ENCODE measurements at regions not wholly inside any gene's neighbourhood (a gene's known extent, or its start where the extent isn't known, plus 50 kb on each side); places are given as distances from the start of the nearest gene placed in this dataset.
"Not testable (repeated sequence)": the region's sequence is repeated elsewhere in the genome, so short reads cannot be mapped to it uniquely, and the experiment has no call there.

DNA sequence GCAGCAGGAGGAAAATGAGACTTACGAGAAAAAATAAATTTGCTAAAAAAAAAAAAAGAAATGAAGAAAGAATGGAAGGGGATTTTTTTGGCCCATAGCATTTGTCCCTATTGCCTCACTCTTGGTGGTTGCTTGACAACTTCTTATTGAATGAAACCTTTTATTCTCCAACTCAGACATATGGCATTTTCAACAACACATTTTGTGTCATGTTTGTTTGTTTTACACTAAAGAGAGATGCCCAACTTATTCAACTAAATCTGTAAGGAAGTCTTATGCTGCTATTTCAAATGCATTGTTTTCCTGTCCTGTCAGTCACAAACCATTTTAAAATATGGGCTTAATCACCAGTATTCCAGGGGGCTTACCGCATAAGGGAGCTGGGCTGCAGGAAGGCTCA is 409.1 kb upstream of the TENM3 start:
- no peak for DNase-seq

DNA sequence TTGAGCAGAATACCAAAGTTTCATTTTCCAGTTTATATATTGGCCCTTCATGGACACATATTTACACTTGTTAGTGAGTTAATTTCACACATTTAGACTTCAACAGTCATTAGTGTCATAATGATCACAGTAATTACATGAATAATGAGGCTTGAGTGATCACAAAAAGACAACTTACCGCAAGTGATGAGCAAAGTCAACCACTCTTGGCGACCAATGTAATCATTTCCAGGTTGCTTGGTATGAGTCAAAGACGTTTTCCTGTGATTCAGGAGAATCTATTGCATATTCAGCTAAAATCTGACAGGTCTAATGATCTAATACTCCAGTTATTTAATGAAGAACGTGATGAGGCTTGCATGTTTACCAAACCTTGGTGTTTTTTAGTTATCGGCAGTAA is 407.9 kb upstream of the TENM3 start:
- no peak for DNase-seq

DNA sequence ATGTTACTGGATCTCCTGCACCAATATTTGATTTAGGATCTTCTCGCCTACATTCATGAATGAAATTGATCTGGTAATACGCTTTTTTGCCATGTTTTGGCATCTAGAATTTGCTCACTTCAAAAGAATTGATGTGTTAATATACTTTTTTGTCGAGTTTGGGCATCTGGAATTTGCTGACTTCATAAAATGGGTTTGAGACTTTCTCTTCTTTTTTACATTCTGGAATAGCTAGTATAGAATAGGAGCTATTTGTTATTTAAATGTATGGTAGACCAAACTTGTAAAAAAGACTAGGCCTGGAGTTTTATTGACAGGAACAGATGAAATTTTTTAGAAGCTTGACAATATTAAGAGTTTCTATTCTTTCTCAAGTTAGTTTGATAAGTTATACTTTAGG is 404.9 kb upstream of the TENM3 start:
- no peak for DNase-seq

DNA sequence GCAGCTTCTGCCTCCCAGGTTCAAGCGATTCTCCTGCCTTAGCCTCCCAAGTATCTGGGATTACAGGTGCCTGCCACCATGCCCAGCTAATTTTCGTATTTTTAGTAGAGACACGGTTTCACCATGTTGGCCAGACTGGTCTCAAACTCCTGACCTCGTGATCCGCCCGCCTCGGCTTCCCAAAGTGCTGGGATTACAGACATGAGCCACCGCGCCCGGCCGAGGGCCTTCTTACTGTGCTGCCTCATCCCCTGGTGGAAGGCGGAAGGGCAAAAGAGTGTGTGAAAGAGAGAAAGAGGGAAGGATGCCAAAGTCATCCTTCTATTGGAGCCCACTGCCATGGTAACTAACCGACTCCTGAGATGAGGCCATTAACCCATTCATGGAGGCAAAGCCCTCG is 399.4 kb upstream of the TENM3 start:
- not testable (repeated sequence) for DNase-seq

DNA sequence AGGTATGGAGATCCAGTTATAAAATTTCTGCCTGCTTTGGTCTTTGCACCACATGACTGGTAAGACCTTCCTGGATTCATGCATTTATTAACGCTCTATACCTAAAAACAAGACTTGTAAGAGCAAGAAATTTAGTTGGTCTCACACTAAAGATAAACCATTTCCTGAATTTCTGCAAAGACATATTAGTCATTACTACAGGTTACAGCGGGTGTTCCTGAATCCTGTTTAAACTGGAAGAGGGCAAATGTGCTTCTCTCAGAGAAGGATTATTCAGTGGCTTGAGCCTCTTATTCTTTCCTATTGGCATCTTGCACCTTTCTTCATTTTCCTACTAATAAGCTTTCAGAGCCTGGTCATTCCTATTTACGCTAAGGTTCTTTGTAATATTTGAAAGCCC is 397.6 kb upstream of the TENM3 start:
- no peak for DNase-seq

DNA sequence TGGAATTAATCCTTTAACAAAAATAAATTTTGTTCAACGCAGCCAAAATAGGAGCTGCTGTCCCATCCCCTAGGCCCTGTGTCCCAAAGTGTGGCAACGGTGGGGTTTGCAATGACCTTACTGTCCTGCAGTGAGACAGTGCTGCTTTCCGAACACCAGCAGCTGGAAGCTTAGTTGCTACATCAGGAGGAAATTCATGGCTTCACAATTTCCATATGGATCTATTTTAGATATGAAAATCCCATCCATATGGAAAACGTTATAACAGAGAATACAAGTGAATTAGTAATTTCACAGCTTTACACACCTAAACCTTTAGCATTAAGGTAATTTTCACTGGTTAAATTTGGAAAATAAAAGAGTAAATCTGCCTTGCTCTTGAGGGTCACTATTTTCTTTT is 396.3 kb upstream of the TENM3 start:
- DNase-seq, result no peak

DNA sequence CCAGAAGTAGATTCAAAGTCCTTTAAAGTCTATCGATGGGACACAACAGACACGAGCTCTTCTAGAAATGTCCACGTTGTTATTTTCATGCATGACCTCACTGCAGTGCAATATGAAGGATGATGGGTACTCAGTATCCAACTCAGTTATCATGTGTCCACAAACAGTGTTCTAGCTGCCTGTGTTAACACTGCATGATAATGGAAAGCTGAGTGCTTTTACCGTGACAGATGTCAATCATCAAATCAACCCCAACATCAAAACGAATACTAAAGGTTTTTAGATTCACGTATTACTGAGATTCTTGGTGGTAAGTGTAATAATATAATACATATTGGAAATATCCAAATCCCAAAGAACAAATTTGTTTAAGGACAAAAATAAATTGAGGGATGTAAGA is 394.8 kb upstream of the TENM3 start:
- no peak for DNase-seq

DNA sequence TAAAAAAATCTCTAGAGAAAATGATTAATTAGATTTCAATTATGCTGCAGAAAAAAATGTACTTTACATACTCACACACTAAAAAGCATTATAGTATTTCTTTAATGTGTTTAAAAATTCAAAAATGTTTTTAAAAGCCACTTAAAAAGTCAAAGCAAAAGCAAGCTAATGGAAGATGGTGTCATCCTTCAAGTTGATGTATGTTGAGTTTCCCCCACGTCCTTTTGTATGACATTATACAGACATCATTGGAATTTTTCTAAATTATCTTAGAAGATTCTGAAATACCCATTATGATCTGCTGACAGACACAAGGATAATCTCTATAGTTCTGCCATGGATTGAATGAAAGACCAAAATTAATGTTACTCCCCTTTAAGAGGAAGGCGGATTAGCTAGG is 393.7 kb upstream of the TENM3 start:
- no peak for DNase-seq

DNA sequence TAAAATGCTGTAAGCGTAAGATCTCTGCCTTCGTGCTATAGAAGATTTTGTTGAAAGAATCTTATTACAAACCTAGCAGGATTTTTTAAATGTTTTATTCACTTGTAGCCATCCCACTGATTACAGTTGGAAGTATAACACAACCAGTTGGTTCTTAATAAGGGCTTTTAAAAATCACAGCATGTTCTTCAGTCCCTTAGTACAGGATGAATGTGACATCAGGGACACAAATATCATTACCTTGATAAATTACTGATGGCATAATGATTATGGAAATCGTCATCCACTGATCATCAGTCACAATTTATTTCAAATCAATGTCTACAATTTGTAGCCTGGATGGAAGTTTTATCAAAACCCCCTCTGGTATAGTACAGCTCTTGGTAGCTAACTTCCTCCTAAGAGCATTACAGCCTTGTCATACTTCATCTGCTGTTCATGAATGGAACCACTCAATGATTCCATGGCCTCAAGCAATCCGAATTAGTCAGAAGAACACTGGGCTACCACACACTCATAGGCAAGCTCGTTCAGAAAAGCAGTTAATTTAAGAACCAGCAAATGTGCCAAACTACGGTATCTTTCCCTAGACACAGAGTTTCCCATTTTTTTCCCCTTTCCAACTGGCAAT is 389.2 kb upstream of the TENM3 start:
- no peak for DNase-seq

DNA sequence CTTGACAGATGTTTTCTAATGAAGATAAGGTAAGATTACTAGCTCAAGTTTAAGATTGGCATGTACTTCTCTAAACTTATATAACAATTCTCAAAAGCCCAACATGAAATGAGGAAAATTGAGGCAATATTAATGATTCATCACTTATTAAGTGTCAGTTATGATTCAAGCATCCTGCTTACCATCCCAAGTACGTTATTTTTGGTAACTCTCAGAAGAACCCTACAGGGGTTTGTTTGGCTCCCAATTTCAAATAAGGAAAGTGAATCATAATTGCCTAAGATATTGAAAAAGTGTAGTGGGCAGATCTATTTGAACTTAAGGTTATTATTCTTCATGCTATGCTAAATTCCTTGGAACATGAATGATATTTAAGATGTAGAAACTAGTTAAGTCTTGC is 387.9 kb upstream of the TENM3 start:
- DNase-seq, result no peak

DNA sequence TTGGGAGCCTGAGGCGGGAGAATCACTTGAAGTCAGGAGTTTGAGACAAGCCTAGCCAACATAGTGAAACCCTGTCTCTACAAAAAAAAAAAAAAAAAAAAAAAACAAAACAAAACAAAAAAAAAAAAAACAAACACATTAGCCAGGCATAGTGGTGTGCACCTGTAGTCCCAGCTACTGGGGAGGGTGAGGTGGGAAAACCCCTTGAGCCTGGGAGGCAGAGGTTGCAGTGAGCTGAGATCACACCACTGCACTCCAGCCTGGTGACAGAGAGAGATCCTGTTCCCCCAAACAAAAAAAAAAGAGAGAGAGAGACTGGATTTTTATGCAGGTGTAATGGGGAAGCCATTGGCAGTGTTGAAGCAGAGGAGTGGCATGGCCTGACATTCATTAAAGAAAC is 385.7 kb upstream of the TENM3 start:
- not testable (repeated sequence) for DNase-seq

DNA sequence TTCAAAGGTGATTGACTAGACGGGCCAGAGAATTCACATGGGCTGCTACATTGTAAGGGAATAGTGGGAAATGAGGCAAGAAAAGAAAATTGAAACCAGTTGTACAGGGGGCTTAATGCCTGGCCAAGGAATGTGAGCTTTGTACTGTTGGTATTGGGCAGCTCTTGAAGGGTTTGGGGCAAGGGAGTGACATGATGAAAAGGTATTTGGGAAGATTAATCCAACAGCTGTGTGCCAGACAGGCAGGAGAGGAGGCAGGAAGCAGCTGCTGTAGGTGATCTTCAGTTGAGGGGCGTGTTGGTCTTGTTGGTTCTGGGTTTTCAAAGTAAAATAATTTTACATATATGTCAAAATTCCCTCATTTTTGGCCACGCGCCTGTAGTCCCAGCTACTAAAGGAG is 384.5 kb upstream of the TENM3 start:
- DNase-seq, result no peak

DNA sequence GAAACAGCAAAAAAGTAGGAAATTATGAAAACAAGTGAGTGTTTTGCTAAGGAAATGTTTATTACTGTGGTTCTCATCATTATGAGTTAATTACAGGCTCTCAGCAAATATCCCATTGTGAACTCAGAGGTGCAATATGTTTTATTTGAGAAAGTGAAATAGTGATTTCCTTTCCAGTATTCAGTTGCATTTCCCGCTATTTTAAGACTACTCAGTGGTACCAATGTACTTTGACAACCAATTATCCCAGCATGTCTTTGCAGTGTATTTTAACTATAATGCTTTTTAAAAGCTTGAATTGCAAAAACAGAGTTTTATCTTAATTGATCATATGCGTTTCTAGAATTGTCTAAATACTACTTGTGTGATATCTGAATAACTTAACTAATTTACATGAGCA is 383.8 kb upstream of the TENM3 start:
- DNase-seq, result no peak

DNA sequence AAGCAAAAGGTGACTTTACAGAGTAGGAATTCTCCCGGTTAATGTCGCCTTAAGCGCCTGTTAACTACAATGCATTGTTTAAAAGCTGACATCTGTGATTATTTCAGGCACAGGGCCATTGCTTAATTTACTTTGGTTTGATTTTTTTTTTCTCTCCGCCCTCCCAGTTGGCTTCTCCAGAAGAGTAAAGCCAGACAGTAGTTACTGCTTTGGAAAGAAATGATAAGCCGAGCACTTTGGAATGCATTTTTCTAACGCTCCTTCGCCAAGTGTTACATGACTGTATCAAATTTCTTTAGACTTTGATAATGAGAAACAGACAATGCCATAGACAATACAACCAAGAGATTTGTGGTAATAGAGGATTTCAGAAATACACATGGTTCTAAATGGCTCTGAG is 383.0 kb upstream of the TENM3 start:
- no peak for DNase-seq

DNA sequence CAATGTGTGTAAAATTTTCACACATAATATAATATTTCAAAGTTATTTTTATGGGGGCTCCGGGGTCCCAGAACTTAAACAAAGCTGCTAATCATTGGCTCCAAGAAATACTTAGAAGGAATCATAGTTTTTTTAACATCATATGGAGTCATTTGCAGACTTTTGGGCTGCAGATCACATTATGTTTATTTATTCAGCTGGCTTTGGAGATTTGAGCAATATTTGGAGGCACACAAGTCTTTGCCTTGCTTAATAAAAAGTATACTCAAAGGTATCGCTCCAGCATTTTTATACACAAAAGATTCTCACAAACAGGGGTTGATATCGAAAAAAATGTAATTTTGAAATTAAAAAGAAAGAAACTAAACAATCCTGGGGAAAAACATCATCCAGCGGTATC is 382.5 kb upstream of the TENM3 start:
- no peak for DNase-seq

DNA sequence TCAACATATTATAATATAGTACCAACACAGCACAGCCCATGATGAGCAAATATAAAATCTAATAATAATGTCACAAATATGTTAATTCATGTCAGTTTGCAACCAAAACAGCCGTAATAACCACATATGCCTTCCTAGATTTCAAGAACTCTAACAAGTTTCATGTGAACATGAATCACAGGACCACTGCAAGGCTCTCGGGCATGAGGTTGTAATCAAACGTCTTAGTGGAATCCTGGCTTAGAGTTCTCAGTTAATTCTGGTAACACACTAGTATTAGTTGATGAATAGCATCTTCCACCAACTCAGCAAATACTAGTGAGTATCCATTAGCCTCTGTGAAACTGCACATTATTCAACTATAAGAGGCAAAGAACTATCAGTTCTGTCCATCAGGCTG is 379.3 kb upstream of the TENM3 start:
- DNase-seq, result no peak

DNA sequence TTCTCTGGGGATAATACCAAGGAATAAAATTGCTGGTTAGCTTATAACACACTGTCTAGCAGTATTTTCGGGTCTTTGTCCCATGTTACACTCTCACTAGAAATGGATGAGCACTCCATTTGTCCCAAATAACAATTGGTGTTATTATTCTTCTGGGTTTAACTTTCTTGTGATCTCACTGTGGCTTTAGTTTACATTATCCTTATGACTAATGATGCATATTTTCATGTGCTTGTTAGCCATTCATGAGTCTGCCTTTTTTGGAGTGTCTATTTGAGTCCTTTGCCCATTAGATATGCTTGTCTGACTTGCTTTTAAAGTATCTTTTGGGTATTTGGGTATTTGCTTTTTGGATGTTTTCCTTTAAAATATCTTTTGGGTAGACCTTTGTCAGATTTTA is 372.9 kb upstream of the TENM3 start:
- no peak for DNase-seq

DNA sequence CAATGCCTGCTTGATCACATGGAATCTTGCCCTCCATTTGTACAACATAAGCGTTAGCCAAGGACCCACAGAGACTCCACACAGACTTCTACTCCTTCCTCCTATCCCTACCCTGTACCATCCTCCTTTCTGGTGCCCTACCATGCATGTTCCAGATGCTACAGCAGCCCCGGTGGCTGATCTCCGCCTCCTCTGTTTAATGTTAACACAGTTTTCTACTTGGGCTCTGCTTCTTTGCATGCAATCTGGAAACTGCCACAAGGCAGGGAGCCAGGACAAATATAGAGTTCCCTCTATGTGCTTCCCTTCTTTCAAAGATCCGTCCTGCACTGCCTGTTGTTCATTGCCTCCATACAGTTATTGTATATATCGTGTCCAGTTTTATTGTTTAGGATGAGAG is 368.6 kb upstream of the TENM3 start:
- DNase-seq, result no peak

DNA sequence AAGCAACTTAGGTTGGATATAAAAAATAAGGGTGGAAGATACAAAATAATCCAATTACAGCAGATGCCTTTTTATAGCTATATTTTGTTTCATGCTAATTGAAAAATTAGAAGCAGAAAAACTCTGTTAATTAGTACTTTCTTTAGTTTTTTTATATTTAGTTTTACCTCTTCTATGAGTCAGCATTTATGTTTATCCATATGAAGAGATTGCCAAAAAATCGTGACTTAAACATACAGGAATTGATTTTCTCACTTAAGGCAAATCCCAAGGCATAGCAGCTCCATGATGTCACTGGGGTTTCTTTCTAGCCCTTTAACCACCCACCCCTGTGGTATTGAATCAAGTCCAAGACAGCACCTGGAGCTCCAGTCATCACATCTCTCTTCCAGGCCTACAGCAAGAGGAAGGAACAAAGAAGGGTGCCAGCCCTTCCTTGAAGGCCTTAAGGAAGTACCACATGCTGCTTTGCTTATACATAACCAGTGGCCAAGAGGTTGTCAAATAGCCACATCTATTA is 365.8 kb upstream of the TENM3 start:
- DNase-seq, result no peak

DNA sequence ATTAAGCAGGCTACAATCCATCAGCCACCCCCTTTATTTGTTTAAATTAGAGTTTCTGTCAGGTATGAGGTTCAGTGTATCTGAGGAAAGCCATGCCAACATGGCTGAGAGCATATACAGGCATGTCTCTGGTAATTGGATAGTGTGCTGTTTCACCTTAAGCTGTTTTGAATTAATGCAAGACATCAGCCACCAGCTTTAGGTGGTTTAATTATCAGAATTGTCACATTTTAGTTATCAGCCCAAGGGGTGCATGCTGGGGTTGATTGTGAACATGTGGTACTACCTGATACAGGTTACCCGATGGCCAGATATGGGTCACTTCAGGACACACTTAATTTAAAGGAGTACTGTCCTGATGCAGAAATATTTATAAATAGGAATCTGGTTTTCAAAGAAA is 353.2 kb upstream of the TENM3 start:
- DNase-seq, result no peak

DNA sequence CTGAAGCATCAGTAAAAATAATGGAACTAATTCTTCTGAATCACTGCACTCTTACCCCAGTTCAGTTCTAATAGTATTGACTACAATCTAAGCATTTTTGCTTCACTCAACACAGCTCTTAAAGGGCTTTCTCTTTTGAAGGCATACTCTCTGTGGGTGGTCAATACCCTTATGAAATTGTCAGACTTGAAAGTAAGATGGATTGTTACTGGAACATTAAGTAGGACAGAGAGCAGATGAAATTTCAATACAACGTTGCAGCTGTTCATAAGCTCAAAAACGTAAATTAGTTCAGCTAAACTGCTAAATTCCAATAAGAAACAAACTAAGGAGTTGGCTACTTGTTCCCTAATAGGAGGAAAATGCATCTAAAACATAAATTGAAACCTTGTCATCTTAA is 352.3 kb upstream of the TENM3 start:
- no peak for DNase-seq

DNA sequence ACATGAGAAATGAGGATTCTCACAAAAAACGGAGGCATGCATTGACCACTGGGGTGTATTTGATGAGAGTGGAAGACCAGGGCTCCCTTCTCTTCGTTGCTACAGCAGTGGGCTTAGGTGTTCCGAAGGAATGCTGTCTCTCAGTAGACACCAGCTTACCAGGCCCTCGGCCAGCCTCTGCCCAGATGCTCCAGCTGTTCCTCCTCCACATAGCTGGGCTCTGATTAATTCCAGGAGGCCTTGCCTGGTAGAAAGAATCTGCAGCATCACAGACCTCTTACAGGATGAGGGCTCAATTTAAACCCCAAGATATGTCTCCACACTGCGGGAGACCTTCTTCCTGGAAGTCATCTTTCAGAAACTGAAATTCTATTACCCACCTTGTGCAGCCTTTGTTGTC is 346.6 kb upstream of the TENM3 start:
- no peak for DNase-seq

DNA sequence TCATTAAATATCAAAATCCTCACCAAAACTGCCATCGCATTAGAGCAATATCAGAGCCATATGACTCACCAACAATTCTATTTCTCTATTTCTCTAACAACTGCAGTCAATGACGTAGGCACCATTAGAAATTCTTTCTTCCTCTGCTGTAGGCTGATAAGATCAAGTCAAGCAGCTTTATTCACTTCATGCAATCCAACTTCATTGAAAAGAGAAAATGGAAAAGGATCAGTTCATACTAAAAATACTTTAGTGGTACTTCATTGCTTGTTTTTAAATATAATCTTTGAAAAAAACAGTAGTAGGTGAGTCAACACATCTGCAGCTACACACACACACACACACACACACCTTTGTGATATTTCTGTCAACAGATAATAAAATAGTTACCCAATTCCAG is 345.3 kb upstream of the TENM3 start:
- DNase-seq, result no peak

DNA sequence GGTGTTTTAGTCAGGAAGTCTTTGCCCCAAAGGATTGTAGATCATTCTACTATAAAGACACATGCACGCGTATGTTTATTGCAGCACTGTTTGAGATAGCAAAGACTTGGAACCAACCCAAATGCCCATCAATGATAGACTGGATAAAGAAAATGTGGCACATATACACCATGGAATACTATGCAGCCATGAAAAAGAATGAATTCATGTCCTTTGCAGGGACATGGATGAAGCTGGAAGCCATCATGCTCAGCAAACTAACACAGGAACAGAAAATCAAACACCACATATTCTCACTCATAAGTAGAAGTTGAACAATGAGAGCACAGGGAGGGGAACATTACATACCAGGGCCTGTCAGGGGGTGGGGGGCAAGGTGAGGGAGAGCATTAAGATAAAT is 340.8 kb upstream of the TENM3 start:
- DNase-seq, result not testable (repeated sequence)

DNA sequence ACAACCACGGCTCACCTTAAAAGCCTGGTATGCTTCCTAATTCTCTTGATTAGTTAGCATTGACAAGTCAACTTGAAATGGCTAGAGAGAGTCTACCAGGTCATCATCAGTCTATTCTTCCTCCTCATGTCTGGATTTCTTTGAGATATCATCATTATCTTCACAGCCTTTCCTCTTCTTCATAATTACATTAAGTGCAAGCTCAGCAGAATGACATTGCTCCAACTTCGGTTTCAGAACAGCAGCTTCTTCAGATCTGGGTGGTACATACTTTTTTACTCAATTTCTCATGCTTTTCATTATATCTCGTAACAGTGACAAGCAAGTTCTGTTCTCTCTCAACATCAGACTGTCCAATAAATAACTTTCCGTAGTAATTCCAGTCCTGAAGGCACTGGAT is 337.5 kb upstream of the TENM3 start:
- DNase-seq, result no peak

DNA sequence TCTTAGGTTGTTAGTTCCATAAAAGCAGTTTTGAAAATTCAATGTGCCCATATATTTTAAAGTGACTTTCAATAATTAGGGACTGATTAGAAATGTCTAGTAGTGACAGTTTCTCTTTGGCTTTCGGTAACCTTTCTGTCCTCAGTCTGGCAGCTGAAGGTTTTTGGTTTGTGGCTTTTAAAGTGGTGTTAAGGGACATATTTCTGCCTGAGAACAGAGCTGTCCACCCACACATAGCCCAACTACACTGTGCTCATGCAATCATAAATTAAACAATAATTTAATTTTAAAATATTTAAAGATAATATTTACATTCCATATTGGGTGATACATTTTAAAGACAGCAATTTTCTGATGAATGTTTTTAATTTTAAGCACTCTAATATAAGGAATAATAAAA is 335.0 kb upstream of the TENM3 start:
- no peak for DNase-seq

Data from activated T-cell treated with anti-CD3 and anti-CD28 coated beads, Interleukin-2, amount 50 U/mL, for 1 hour (primary cell).